Kidney (tissue), 13 donors: ENCODE measurements at regions not wholly inside any gene's neighbourhood (a gene's known extent, or its start where the extent isn't known, plus 50 kb on each side); places are given as distances from the start of the nearest gene placed in this dataset.

Source experiments
- DNase-seq, 5 donors: peaks; one replicate each; pipeline ENCODE4 v3.0.0-alpha.2; 2013 to 2020
- FAIRE-seq: peaks from 2 replicates; lab custom pipeline; 2012; peaks lifted over from hg19 to GRCh38; lab: Jason Lieb, UNC
- H3K27ac ChIP-seq, 2 donors: one replicate each; pipeline ENCODE4 v1.7.0; 2013; ENCODE audit warnings: low read depth in 2 of 2, low read length in 2 of 2, inconsistent platforms in 1 of 2
- H3K27me3 ChIP-seq: one replicate; pipeline ENCODE4 v1.7.1; 2013; ENCODE audit warnings: low read length, inconsistent platforms; ENCODE audit not compliant: control insufficient read depth, insufficient read depth
- H3K36me3 ChIP-seq, 3 donors: one replicate each; pipeline versions ENCODE4 v1.7.0 to v1.7.1; 2013; ENCODE audit warnings: low read length in 3 of 3, control low read depth in 1 of 3, inconsistent platforms in 1 of 3; ENCODE audit not compliant: insufficient read depth in 3 of 3, control insufficient read depth in 2 of 3
- H3K4me1 ChIP-seq, 3 donors: one replicate each; pipeline versions ENCODE4 v1.7.0 to v1.7.1; 2013; ENCODE audit warnings: low read length in 3 of 3, inconsistent platforms in 1 of 3, low read depth in 1 of 3; ENCODE audit not compliant: control insufficient read depth in 2 of 3, insufficient read depth in 2 of 3
- H3K4me3 ChIP-seq, 3 donors: one replicate each; pipeline versions ENCODE4 v1.7.0 to v1.8.1; 2013; ENCODE audit warnings: low read length in 3 of 3, control low read depth in 1 of 3, inconsistent platforms in 1 of 3
- H3K9ac ChIP-seq, 3 donors: one replicate each; pipeline versions ENCODE4 v1.7.0 to v1.7.1; 2013; ENCODE audit warnings: low read length in 3 of 3, control low read depth in 1 of 3, inconsistent platforms in 1 of 3
- H3K9me3 ChIP-seq, 3 donors: one replicate each; pipeline versions ENCODE4 v1.7.0 to v1.7.1; 2013; ENCODE audit warnings: low read length in 3 of 3, control low read depth in 1 of 3, inconsistent platforms in 1 of 3; ENCODE audit not compliant: control insufficient read depth in 2 of 3, insufficient read depth in 1 of 3
- CTCF ChIP-seq: IDR thresholded peaks from 3 replicates; pipeline ENCODE4 v1.5.1; 2012; ENCODE audit warnings: mild to moderate bottlenecking, moderate library complexity, borderline replicate concordance; ENCODE audit not compliant: insufficient read depth; ENCODE audit errors: extremely low read depth
- intact Hi-C: fragments of 100-400 bp; cut with DNase I; formaldehyde crosslinking; loops from one replicate; pipeline ENCODE4 v1.11.1; 2022
- donor health status: control.
- donor health status: control.
- donor health status: control.
- donor health status: control.
- donor health status: control.
- donor health status: DM: yes; HTN: yes; CAD: no.
- donor health status: Normal renal cell carcinoma (clear cell type).

- H3K9me3 ChIP-seq: peaks cover 0 to 16% (median 3%) of the 10 kb centered on the region in 3 donors
- no peak for TF ChIP-seq CTCF
- FAIRE-seq: no peak
These were observed 627.8 kb downstream of the MATN1 start for GRCh38 chr1:30095451-30096025.

GRCh38 chr1:30095051-30095450, 628.3 kb downstream of the MATN1 start:
- H3K4me3 ChIP-seq: no peak overlapping the region
- no peak overlapping the region for H3K27ac ChIP-seq
- H3K27me3 ChIP-seq: no peaks in the 10 kb centered on the region
- peaks cover 0 to 16% (median 3%) of the 10 kb centered on the region in 3 donors for H3K9me3 ChIP-seq
- intact Hi-C loops: no loop called here
- H3K36me3 ChIP-seq: no peaks in the 10 kb centered on the region
- H3K4me1 ChIP-seq: no peaks in the 10 kb centered on the region
- TF ChIP-seq CTCF: no peak
- DNase-seq (no peak), FAIRE-seq (no peak)
- H3K9ac ChIP-seq: no peak overlapping the region

More at GRCh38 chr1:30095451-30096025, 627.8 kb downstream of the MATN1 start:
- Histone ChIP-seq H3K36me3 (no peaks in the 10 kb centered on the region), H3K27ac (no peak overlapping the region), H3K27me3 (no peaks in the 10 kb centered on the region), H3K4me3 (no peak overlapping the region), H3K4me1 (no peaks in the 10 kb centered on the region), H3K9ac (no peak overlapping the region)
- no peak for DNase-seq
- intact Hi-C loops: no loop called here

GRCh38 chr1:30092051-30092858, 631.1 kb downstream of the MATN1 start:
- intact Hi-C loops: no loop called here
- TF ChIP-seq CTCF: no peak
- DNase-seq: no peak

More at GRCh38 chr1:30092051-30092858, 631.1 kb downstream of the MATN1 start:
- Histone ChIP-seq H3K4me3 (no peak overlapping the region), H3K9me3 (peaks cover 0 to 16% (median 3%) of the 10 kb centered on the region in 3 donors), H3K9ac (no peak overlapping the region), H3K27ac (no peak overlapping the region), H3K36me3 (no peaks in the 10 kb centered on the region), H3K27me3 (no peaks in the 10 kb centered on the region), H3K4me1 (peaks cover 0 to 4% (median 0%) of the 10 kb centered on the region in 3 donors)
- no peak for FAIRE-seq
